Caco-2 (cell line): ENCODE measurements at regions not wholly inside any gene's neighbourhood (a gene's known extent, or its start where the extent isn't known, plus 50 kb on each side); places are given as distances from the start of the nearest gene placed in this dataset.

Experiments used
- BruUV-seq: library from RNA; stranded (reverse); fragments of 400-500 nt; replicated peaks from 2 replicates; lab custom pipeline; 2021; lab: Mats Ljungman, UMichigan
- CTCF ChIA-PET: fragments of 300-600 bp; sonication (Branson Sonifier 250); formaldehyde crosslinking; loops from one replicate; lab custom pipeline; 2022; ENCODE audit warnings: antibody characterized with exemption; lab: Charles Lee
- POLR2A ChIA-PET: fragments of 300-600 bp; sonication (Branson Sonifier 250); formaldehyde crosslinking; loops from one replicate; lab custom pipeline; 2022; ENCODE audit warnings: antibody characterized with exemption; lab: Charles Lee
- DNase-seq, 2 experiments: peaks; one replicate each; pipeline versions ENCODE4 v3.0.0 to v3.0.0-alpha.2; 2020 to 2022
- H3K27me3 ChIP-seq: replicated peaks from 2 replicates; pipeline ENCODE4 v1.6.0; 2011; ENCODE audit warnings: low read length; ENCODE audit not compliant: control insufficient read depth, insufficient read depth
- H3K36me3 ChIP-seq: 2 replicates; pipeline ENCODE4 v1.5.1; 2011; ENCODE audit warnings: low read length; ENCODE audit not compliant: control insufficient read depth, insufficient read depth
- H3K4me1 ChIP-seq: fragments of 250-450 bp; sonication (Bioruptor Pico); 2 replicates; pipeline ENCODE4 v1.5.1; 2020; ENCODE audit warnings: mild to moderate bottlenecking
- H3K4me3 ChIP-seq: 2 replicates; pipeline ENCODE4 v1.5.1; 2011; ENCODE audit warnings: low read depth, mild to moderate bottlenecking, control low read depth, low read length
- H3K9me3 ChIP-seq: fragments of 250-450 bp; sonication (Bioruptor Pico); 2 replicates; pipeline ENCODE4 v1.5.1; 2020; ENCODE audit warnings: mild to moderate bottlenecking, moderate library complexity
- H3K27ac Mint-ChIP-seq: one replicate; pipeline ENCODE4 v1.8.0; 2022; ENCODE audit warnings: mixed read lengths; ENCODE audit not compliant: unreplicated experiment
- H3K27me3 Mint-ChIP-seq: one replicate; pipeline ENCODE4 v1.8.0; 2022; ENCODE audit warnings: mixed read lengths; ENCODE audit not compliant: insufficient read depth, unreplicated experiment
- H3K36me3 Mint-ChIP-seq: one replicate; pipeline ENCODE4 v1.8.0; 2022; ENCODE audit warnings: mild to moderate bottlenecking, mixed read lengths; ENCODE audit not compliant: insufficient read depth, unreplicated experiment
- H3K4me1 Mint-ChIP-seq: one replicate; pipeline ENCODE4 v1.8.0; 2022; ENCODE audit warnings: low read depth, mixed read lengths; ENCODE audit not compliant: unreplicated experiment
- H3K4me3 Mint-ChIP-seq: one replicate; pipeline ENCODE4 v1.8.0; 2022; ENCODE audit warnings: mild to moderate bottlenecking, moderate library complexity, mixed read lengths; ENCODE audit not compliant: unreplicated experiment
- H3K9me3 Mint-ChIP-seq: one replicate; pipeline ENCODE4 v1.8.0; 2022; ENCODE audit warnings: mixed read lengths; ENCODE audit not compliant: unreplicated experiment
- intact Hi-C: fragments of 100-400 bp; cut with micrococcal nuclease; formaldehyde crosslinking; loops from one replicate; pipeline ENCODE4 v1.10.0; 2022; ENCODE audit not compliant: unreplicated experiment
- TF ChIP-seq, protein P1 (sequence below), 2 experiments: fragments of 200-600 bp in 1 of 2; IDR thresholded peaks; 1 replicate in 1 of 2; 2 replicates in 1 of 2; pipeline versions ENCODE4 v1.5.1 to v1.8.0; 2011 to 2022; ENCODE audit warnings: antibody characterized with exemption in 1 of 2, control low read depth in 1 of 2, inconsistent platforms in 1 of 2, low read depth in 1 of 2, low read length in 1 of 2, mild to moderate bottlenecking in 1 of 2, moderate library complexity in 1 of 2; ENCODE audit not compliant: insufficient read depth in 1 of 2, severe bottlenecking in 1 of 2, unreplicated experiment in 1 of 2

DNA sequence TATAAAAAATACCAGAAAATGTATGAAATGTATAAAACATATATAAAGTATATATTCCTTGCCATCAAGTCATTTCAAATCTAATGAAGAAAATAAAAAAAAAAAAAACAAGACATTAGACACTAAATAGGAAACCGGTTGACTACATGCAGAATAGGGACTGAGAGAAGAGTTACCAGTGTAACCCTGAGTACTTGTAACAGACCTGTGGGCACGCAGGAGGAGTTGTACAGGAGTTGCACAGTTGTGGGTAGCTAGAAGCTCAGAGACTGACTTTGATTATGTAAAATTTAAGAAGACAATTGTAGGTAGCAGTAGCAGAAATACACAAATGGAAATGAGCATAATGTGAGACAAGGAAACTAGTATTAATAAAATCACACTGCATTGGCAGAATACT, 112.4 kb upstream of the DST start:
- Mint-ChIP-seq H3K9me3 (no peaks in the 10 kb centered on the region), H3K36me3 (no peaks in the 10 kb centered on the region), H3K4me3 (no peak overlapping the region), H3K4me1 (peaks cover 34% of the 10 kb centered on the region), H3K27me3 (no peaks in the 10 kb centered on the region), H3K27ac (no peak overlapping the region)
- no peak for DNase-seq
- ChIA-PET POLR2A (no interaction called here), CTCF (interaction anchor here (0.7 kb wide), 1 partner anchor 97 kb away, joined by 5 read pairs; no protein-coding TSS in a partner anchor)
- no peaks in the 10 kb centered on the region for H3K27me3 ChIP-seq
- BruUV-seq: no TSS peak
- intact Hi-C loops: no loop called here
- TF ChIP-seq, protein P1, sequence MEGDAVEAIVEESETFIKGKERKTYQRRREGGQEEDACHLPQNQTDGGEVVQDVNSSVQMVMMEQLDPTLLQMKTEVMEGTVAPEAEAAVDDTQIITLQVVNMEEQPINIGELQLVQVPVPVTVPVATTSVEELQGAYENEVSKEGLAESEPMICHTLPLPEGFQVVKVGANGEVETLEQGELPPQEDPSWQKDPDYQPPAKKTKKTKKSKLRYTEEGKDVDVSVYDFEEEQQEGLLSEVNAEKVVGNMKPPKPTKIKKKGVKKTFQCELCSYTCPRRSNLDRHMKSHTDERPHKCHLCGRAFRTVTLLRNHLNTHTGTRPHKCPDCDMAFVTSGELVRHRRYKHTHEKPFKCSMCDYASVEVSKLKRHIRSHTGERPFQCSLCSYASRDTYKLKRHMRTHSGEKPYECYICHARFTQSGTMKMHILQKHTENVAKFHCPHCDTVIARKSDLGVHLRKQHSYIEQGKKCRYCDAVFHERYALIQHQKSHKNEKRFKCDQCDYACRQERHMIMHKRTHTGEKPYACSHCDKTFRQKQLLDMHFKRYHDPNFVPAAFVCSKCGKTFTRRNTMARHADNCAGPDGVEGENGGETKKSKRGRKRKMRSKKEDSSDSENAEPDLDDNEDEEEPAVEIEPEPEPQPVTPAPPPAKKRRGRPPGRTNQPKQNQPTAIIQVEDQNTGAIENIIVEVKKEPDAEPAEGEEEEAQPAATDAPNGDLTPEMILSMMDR (IDR thresholded peaks at IDR 0.05; ENCODE audit: insufficient read depth in 1 of 2, low read depth in 1 of 2, low read length in 1 of 2, severe bottlenecking in 1 of 2, unreplicated experiment in 1 of 2): no peak
- H3K36me3 ChIP-seq: no peaks in the 10 kb centered on the region
- peaks cover 34% of the 10 kb centered on the region for H3K4me1 ChIP-seq
- H3K4me3 ChIP-seq: no peak overlapping the region
- no peaks in the 10 kb centered on the region for H3K9me3 ChIP-seq

DNA sequence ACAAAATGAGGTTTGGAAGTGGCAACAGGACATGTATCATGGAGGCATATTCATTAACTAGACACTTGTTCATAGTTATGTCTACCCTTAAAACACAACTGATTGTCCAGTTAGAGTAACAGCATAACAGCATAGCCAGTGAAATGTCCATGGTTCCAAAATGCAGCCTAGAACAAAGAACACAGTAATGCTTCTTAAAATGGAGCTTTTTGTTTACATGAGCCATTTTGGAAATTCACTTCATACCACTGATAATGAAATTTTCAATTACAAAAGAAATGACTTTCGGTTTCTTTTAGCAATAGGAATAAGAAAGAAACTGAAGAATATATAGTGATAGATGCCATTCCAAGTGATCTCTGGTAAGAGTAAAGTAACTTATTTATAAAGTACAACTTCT, 111.1 kb upstream of the DST start:
- Histone ChIP-seq H3K27me3 (no peaks in the 10 kb centered on the region), H3K4me1 (peaks cover 34% of the 10 kb centered on the region), H3K36me3 (no peaks in the 10 kb centered on the region), H3K9me3 (no peaks in the 10 kb centered on the region), H3K4me3 (no peak overlapping the region)
- Mint-ChIP-seq H3K4me1 (peaks cover 39% of the 10 kb centered on the region), H3K36me3 (no peaks in the 10 kb centered on the region), H3K4me3 (no peak overlapping the region), H3K27ac (no peak overlapping the region), H3K9me3 (no peaks in the 10 kb centered on the region), H3K27me3 (no peaks in the 10 kb centered on the region)
- CTCF ChIA-PET: no interaction called here
- POLR2A ChIA-PET: no interaction called here
- no TSS peak for BruUV-seq
- intact Hi-C loops: no loop called here
- no peak for DNase-seq
- TF ChIP-seq, protein P1 (IDR thresholded peaks at IDR 0.05; ENCODE audit: insufficient read depth in 1 of 2, low read depth in 1 of 2, low read length in 1 of 2, severe bottlenecking in 1 of 2, unreplicated experiment in 1 of 2): no peak

DNA sequence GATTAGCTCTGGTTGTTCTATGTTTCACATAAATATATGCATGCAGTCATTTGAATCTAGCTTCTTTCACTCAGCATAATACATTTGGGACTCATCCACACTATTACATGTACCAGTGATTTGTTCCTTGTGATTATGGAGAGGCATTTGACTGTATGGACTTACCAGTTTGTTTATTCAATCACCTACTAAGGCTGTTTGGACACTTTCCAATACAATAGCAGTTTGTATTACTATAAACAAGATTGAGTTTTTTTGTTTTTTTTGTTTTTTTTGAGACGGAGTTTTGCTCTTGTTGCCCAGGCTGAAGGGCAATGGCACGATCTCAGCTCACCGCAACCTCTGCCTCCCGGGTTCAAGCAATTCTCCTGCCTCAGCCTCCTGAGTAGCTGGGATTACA, 109.8 kb upstream of the DST start:
- H3K4me3 ChIP-seq: no peak overlapping the region
- Mint-ChIP-seq H3K9me3 (no peaks in the 10 kb centered on the region), H3K27me3 (no peaks in the 10 kb centered on the region), H3K4me1 (peaks cover 39% of the 10 kb centered on the region), H3K27ac (no peak overlapping the region), H3K4me3 (no peak overlapping the region), H3K36me3 (no peaks in the 10 kb centered on the region)
- H3K27me3 ChIP-seq: no peaks in the 10 kb centered on the region
- intact Hi-C loops: no loop called here
- no peak for DNase-seq
- no peaks in the 10 kb centered on the region for H3K9me3 ChIP-seq
- H3K4me1 ChIP-seq: peaks cover 29% of the 10 kb centered on the region
- ChIA-PET POLR2A (no interaction called here), CTCF (no interaction called here)
- no peaks in the 10 kb centered on the region for H3K36me3 ChIP-seq
- TF ChIP-seq, protein P1 (IDR thresholded peaks at IDR 0.05; ENCODE audit: insufficient read depth in 1 of 2, low read depth in 1 of 2, low read length in 1 of 2, severe bottlenecking in 1 of 2, unreplicated experiment in 1 of 2): no peak
- BruUV-seq: no TSS peak
